ENCODE measurements at regions not wholly inside any gene's neighbourhood (a gene's known extent, or its start where the extent isn't known, plus 50 kb on each side); places are given as distances from the start of the nearest gene placed in this dataset.

DNA sequence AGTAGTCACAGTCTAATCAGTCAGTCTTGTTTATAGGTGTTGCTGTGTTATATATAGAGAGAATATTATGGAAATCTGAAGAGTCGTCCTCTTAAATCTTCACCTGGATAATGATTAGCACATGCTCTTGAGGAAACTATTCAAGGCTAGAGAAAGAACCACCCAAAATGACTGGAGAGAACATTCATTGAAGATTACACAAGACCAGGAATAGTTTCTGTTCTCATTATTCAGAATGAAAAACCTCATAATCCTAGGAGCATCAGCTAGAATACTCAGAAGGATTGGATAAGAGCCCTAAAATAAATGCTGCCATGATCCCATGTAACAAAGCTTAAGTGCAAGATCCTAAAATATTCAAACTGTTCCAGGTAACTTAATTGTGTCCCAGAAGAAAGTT, 278.2 kb upstream of the PREP start:
- TF ChIP-seq, protein P1, sequence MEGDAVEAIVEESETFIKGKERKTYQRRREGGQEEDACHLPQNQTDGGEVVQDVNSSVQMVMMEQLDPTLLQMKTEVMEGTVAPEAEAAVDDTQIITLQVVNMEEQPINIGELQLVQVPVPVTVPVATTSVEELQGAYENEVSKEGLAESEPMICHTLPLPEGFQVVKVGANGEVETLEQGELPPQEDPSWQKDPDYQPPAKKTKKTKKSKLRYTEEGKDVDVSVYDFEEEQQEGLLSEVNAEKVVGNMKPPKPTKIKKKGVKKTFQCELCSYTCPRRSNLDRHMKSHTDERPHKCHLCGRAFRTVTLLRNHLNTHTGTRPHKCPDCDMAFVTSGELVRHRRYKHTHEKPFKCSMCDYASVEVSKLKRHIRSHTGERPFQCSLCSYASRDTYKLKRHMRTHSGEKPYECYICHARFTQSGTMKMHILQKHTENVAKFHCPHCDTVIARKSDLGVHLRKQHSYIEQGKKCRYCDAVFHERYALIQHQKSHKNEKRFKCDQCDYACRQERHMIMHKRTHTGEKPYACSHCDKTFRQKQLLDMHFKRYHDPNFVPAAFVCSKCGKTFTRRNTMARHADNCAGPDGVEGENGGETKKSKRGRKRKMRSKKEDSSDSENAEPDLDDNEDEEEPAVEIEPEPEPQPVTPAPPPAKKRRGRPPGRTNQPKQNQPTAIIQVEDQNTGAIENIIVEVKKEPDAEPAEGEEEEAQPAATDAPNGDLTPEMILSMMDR (IDR thresholded peaks at IDR 0.05; ENCODE audit: unreplicated experiment) = no peak
- no peak for DNase-seq (ENCODE audit: low spot score in 2 of 2, unreplicated experiment in 2 of 2)
- Mint-ChIP-seq H3K27ac (no peak overlapping the region), H3K9me3 (peaks cover 34% of the 10 kb centered on the region), H3K4me3 (no peak overlapping the region), H3K27me3 (ENCODE audit: low read depth) (no peaks in the 10 kb centered on the region), H3K36me3 (peaks cover 5% of the 10 kb centered on the region), H3K4me1 (no peaks in the 10 kb centered on the region)

DNA sequence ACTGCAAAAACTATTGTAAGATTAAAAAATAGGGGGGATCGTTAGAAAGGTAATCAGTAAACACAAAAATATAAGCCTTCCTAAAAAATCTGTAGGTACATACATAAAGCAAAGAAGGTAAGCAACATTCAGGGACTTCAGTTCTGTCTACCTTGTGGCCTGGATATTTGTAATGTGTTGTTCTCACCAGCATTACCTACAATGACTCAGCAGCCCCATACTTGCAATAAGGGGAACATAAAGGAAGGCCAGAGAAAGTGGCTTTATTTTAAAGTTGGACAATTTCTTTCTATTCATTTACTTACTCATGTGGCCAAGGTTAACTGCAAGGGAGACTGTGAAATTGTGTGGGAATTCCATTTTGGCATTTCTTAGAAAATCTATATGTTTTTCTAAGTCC, 277.2 kb upstream of the PREP start:
- Mint-ChIP-seq H3K4me3 (no peak overlapping the region), H3K27ac (no peak overlapping the region), H3K4me1 (no peaks in the 10 kb centered on the region), H3K9me3 (peaks cover 28% of the 10 kb centered on the region), H3K36me3 (peaks cover 5% of the 10 kb centered on the region), H3K27me3 (ENCODE audit: low read depth) (no peaks in the 10 kb centered on the region)
- no peak for DNase-seq (ENCODE audit: low spot score in 2 of 2, unreplicated experiment in 2 of 2)
- TF ChIP-seq, protein P1 (IDR thresholded peaks at IDR 0.05; ENCODE audit: unreplicated experiment) = no peak

DNA sequence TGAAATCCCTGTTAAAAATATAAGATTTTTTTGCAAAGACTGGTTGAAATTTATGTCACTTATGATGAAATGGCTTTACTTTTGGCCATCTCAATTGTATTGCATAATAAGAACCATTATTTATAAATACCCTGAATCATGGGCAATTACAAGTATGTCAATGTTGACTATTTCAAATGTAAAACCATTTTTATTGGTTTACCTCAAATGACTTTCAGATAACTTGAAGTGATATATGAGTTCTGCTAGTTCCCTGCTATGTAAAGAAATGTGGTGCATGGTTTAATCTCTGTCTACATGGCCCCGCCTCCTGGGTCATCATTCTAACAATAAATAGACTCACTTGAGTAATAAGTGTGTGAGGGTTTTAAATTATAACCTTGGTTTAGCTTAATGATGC, 275.6 kb upstream of the PREP start:
- Mint-ChIP-seq H3K9me3 (peaks cover 24% of the 10 kb centered on the region), H3K27ac (no peak overlapping the region), H3K4me3 (no peak overlapping the region), H3K36me3 (peaks cover 5% of the 10 kb centered on the region), H3K27me3 (ENCODE audit: low read depth) (no peaks in the 10 kb centered on the region), H3K4me1 (no peaks in the 10 kb centered on the region)
- no peak for DNase-seq (ENCODE audit: low spot score in 2 of 2, unreplicated experiment in 2 of 2)
- TF ChIP-seq, protein P1 (IDR thresholded peaks at IDR 0.05; ENCODE audit: unreplicated experiment) = no peak

DNA sequence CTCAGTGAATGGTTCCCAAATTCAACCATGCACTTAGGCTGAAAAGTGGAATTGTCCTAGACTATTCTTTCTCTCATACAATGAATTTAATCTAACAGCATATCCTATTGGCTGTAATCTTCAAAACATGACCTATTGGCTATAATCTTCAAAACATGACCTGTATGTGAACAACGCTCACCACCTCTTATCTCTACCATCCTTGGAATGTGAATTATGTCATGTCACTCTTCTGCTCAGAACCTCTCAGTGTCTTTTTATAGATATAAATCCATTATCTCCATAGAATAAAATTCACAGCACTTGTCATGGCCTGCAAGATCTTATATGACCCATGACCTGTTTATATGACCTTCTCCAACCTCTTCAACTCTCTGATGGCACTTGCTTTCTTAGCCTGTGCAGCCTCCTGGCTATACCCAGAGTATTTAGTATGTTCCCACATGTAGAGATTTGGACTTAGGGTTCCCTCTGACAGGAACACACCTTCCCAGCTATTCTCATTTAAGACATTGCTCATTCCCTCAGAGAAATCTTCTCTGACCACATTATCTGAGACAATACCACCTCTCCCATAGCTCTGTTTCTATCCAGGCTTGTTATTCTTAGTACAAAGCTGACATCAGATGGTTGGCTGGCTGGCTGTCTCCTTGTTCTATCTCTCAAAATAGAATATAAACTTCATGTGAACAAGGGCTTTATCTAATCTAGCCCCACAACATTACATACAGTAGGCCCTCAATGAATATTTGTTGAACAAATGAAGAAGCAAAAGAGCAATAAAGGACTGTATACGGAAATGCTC, 275.0 kb upstream of the PREP start:
- TF ChIP-seq, protein P1 (IDR thresholded peaks at IDR 0.05; ENCODE audit: unreplicated experiment) = no peak
- Mint-ChIP-seq H3K27me3 (ENCODE audit: low read depth) (no peaks in the 10 kb centered on the region), H3K36me3 (peaks cover 5% of the 10 kb centered on the region), H3K4me3 (no peak overlapping the region), H3K4me1 (no peaks in the 10 kb centered on the region), H3K27ac (no peak overlapping the region), H3K9me3 (peaks cover 26% of the 10 kb centered on the region)
- DNase-seq (ENCODE audit: low spot score in 2 of 2, unreplicated experiment in 2 of 2) = no peak

DNA sequence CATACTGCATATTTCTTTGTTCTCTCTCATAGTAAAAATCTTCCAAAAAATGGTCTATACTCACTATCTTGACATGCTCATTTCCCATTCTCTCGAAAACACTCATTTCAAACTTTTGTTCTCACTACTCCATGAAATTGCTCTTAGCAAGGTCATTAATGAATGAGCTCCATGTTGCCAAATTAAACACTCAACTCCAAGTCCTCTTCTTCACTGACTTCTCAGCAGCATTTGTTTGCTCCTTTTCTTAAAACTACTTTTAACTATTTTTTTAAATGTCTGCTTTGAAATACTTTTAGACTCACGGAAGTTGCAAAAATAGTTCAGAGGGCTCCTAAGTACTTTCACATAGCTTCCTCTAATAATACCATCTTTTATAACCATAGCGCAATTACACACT, 274.0 kb upstream of the PREP start:
- Mint-ChIP-seq H3K4me1 (no peaks in the 10 kb centered on the region), H3K36me3 (peaks cover 5% of the 10 kb centered on the region), H3K27ac (no peak overlapping the region), H3K9me3 (peaks cover 28% of the 10 kb centered on the region), H3K27me3 (ENCODE audit: low read depth) (no peaks in the 10 kb centered on the region), H3K4me3 (no peak overlapping the region)
- DNase-seq (ENCODE audit: low spot score in 2 of 2, unreplicated experiment in 2 of 2) = no peak
- TF ChIP-seq, protein P1 (IDR thresholded peaks at IDR 0.05; ENCODE audit: unreplicated experiment) = no peak
